Transverse colon (tissue), 4 donors: ENCODE measurements at regions not wholly inside any gene's neighbourhood (a gene's known extent, or its start where the extent isn't known, plus 50 kb on each side); places are given as distances from the start of the nearest gene placed in this dataset.

ENCODE experiments used
- CTCF ChIP-seq, 5 experiments: fragments of 200-600 bp in 3 of 5; fragments of 450-650 bp in 2 of 5; sonication (generic) in 3 of 5; IDR thresholded peaks; 1 replicate in 2 of 5; 2 replicates in 3 of 5; pipeline ENCODE4 v1.5.1; 2016 to 2017; ENCODE audit warnings: antibody characterized with exemption in 5 of 5, inconsistent platforms in 3 of 5, mild to moderate bottlenecking in 2 of 5, moderate library complexity in 1 of 5
- EP300 ChIP-seq: sonication (generic); formaldehyde crosslinking; IDR thresholded peaks from one replicate; pipeline ENCODE4 v1.6.1; 2017; ENCODE audit warnings: antibody characterized with exemption, low read depth
- POLR2A ChIP-seq: fragments of 450-650 bp; IDR thresholded peaks from one replicate; pipeline ENCODE4 v1.6.1; 2016; ENCODE audit warnings: antibody characterized with exemption, mild to moderate bottlenecking, moderate library complexity
- POLR2AphosphoS5 ChIP-seq, 3 donors: sonication (generic); formaldehyde crosslinking; IDR thresholded peaks; one replicate each; pipeline ENCODE4 v1.6.1; 2016; ENCODE audit warnings: antibody characterized with exemption in 3 of 3

GRCh38 chr4:13921805-13922204 is 294.3 kb upstream of the BOD1L1 start:
- TF ChIP-seq CTCF (IDR thresholded peaks at IDR 0.05) (no peak), EP300 (no peak), POLR2A (no peak), POLR2AphosphoS5 (IDR thresholded peaks at IDR 0.05) (no peak)
